Nephron progenitor cell (in vitro differentiated cells): ENCODE measurements at regions not wholly inside any gene's neighbourhood (a gene's known extent, or its start where the extent isn't known, plus 50 kb on each side); places are given as distances from the start of the nearest gene placed in this dataset.
"Not testable (repeated sequence)": the region's sequence is repeated elsewhere in the genome, so short reads cannot be mapped to it uniquely, and the experiment has no call there.

Experiments
- DNase-seq: peaks from one replicate; pipeline ENCODE4 v3.0.0; 2021
- H3K27ac Mint-ChIP-seq: 2 replicates; pipeline ENCODE4 v1.8.0; 2021; ENCODE audit warnings: mild to moderate bottlenecking, moderate library complexity, mixed read lengths
- H3K27me3 Mint-ChIP-seq: 2 replicates; pipeline ENCODE4 v1.8.0; 2021; ENCODE audit warnings: mild to moderate bottlenecking, low read depth, mixed read lengths; ENCODE audit not compliant: poor library complexity
- H3K36me3 Mint-ChIP-seq: 2 replicates; pipeline ENCODE4 v1.8.0; 2021; ENCODE audit warnings: low read depth, mixed read lengths
- H3K4me1 Mint-ChIP-seq: 2 replicates; pipeline ENCODE4 v1.8.0; 2021; ENCODE audit warnings: mixed read lengths
- H3K4me3 Mint-ChIP-seq: 2 replicates; pipeline ENCODE4 v1.8.0; 2021; ENCODE audit warnings: mild to moderate bottlenecking, moderate library complexity, mixed read lengths
- H3K9me3 Mint-ChIP-seq: 2 replicates; pipeline ENCODE4 v1.8.0; 2021; ENCODE audit warnings: mild to moderate bottlenecking, moderate library complexity, mixed read lengths
- CTCF ChIP-seq: fragments of 200-600 bp; sonication (generic); IDR thresholded peaks from 2 replicates; pipeline ENCODE4 v1.5.0; 2021; ENCODE audit warnings: antibody characterized with exemption

- Mint-ChIP-seq H3K27me3 (peaks cover 4% of the 10 kb centered on the region), H3K36me3 (no peaks in the 10 kb centered on the region), H3K4me3 (no peak overlapping the region), H3K9me3 (peaks cover 3% of the 10 kb centered on the region), H3K27ac (no peak overlapping the region), H3K4me1 (no peaks in the 10 kb centered on the region)
- TF ChIP-seq CTCF = no peak
- no peak for DNase-seq
Measured at GRCh38 chr4:170887396-170887795, 797.6 kb upstream of the AADAT start.

GRCh38 chr4:170884969-170885570, 795.3 kb upstream of the AADAT start:
- Mint-ChIP-seq H3K36me3 (no peaks in the 10 kb centered on the region), H3K4me1 (no peaks in the 10 kb centered on the region), H3K27me3 (peaks cover 4% of the 10 kb centered on the region), H3K27ac (no peak overlapping the region), H3K9me3 (no peaks in the 10 kb centered on the region), H3K4me3 (no peak overlapping the region)
- no peak for TF ChIP-seq CTCF
- DNase-seq = no peak

- not testable (repeated sequence) for H3K4me3 Mint-ChIP-seq, H3K27ac Mint-ChIP-seq, DNase-seq, H3K27me3 Mint-ChIP-seq, H3K9me3 Mint-ChIP-seq, H3K4me1 Mint-ChIP-seq, H3K36me3 Mint-ChIP-seq
Measured at GRCh38 chr4:170881646-170882045, 791.9 kb upstream of the AADAT start.

GRCh38 chr4:170875868-170876267, 786.1 kb upstream of the AADAT start:
- TF ChIP-seq CTCF = peak; percentile 34
- Mint-ChIP-seq H3K4me1 (no peaks in the 10 kb centered on the region), H3K9me3 (no peaks in the 10 kb centered on the region), H3K27me3 (no peaks in the 10 kb centered on the region), H3K36me3 (no peaks in the 10 kb centered on the region), H3K4me3 (no peak overlapping the region), H3K27ac (no peak overlapping the region)
- DNase-seq = no peak

GRCh38 chr4:170872794-170873193, 783.0 kb upstream of the AADAT start:
- Mint-ChIP-seq H3K27me3 (peaks cover 3% of the 10 kb centered on the region), H3K36me3 (no peaks in the 10 kb centered on the region), H3K9me3 (no peaks in the 10 kb centered on the region), H3K4me3 (no peak overlapping the region), H3K27ac (no peak overlapping the region), H3K4me1 (no peaks in the 10 kb centered on the region)
- TF ChIP-seq CTCF = no peak
- no peak for DNase-seq

GRCh38 chr4:170868170-170868569, 778.4 kb upstream of the AADAT start:
- TF ChIP-seq CTCF = no peak
- no peak for DNase-seq
- no peak overlapping the region for H3K27ac Mint-ChIP-seq
- peaks cover 3% of the 10 kb centered on the region for H3K27me3 Mint-ChIP-seq
- H3K4me1 Mint-ChIP-seq = no peaks in the 10 kb centered on the region
- H3K9me3 Mint-ChIP-seq = no peaks in the 10 kb centered on the region
- H3K4me3 Mint-ChIP-seq = no peak overlapping the region
- H3K36me3 Mint-ChIP-seq = no peaks in the 10 kb centered on the region
